ENCODE measurements at regions not wholly inside any gene's neighbourhood (a gene's known extent, or its start where the extent isn't known, plus 50 kb on each side); places are given as distances from the start of the nearest gene placed in this dataset.

DNA sequence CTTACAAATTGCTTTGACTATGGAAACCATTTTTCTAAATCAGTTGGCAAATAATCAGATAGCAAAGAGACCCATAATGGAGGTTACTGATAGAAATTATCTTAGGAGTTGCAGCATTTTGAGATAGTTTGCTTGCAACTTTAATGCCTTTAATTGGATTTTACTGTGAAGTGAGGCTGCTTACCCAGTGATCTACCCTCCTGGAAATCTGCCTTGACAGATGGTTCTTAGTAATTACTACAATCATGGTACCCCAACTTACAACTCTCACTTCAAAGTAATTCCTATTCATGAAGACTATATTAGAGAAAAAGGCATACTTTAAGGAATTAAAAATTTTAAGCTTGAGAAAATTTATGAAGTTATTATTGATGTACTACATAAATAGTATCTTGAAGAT lies 1288.6 kb upstream of the CDH2 start:
- no peaks in the 10 kb centered on the region for H3K9me3 Mint-ChIP-seq (ENCODE audit: unreplicated experiment)
- Histone ChIP-seq H3K4me3 (ENCODE audit: low read depth, low read length) (no peak overlapping the region), H3K36me3 (ENCODE audit: control insufficient read depth, insufficient read depth, low read length) (no peaks in the 10 kb centered on the region), H3K4me1 (no peaks in the 10 kb centered on the region), H3K27me3 (replicated peaks; ENCODE audit: control insufficient read depth, insufficient read depth, low read length) (no peaks in the 10 kb centered on the region), H3K9me3 (no peaks in the 10 kb centered on the region)
- no peaks in the 10 kb centered on the region for H3K27me3 Mint-ChIP-seq (ENCODE audit: insufficient read depth, unreplicated experiment)
- intact Hi-C loops (cut with micrococcal nuclease; ENCODE audit: unreplicated experiment) = no loop called here
- no peak overlapping the region for H3K27ac Mint-ChIP-seq (ENCODE audit: unreplicated experiment)
- H3K4me1 Mint-ChIP-seq (ENCODE audit: low read depth, unreplicated experiment) = no peaks in the 10 kb centered on the region
- no peak overlapping the region for H3K4me3 Mint-ChIP-seq (ENCODE audit: unreplicated experiment)
- ChIA-PET CTCF (no interaction called here), POLR2A (no interaction called here)
- no TSS peak for BruUV-seq (replicated peaks)
- TF ChIP-seq, protein P1, sequence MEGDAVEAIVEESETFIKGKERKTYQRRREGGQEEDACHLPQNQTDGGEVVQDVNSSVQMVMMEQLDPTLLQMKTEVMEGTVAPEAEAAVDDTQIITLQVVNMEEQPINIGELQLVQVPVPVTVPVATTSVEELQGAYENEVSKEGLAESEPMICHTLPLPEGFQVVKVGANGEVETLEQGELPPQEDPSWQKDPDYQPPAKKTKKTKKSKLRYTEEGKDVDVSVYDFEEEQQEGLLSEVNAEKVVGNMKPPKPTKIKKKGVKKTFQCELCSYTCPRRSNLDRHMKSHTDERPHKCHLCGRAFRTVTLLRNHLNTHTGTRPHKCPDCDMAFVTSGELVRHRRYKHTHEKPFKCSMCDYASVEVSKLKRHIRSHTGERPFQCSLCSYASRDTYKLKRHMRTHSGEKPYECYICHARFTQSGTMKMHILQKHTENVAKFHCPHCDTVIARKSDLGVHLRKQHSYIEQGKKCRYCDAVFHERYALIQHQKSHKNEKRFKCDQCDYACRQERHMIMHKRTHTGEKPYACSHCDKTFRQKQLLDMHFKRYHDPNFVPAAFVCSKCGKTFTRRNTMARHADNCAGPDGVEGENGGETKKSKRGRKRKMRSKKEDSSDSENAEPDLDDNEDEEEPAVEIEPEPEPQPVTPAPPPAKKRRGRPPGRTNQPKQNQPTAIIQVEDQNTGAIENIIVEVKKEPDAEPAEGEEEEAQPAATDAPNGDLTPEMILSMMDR (IDR thresholded peaks at IDR 0.05; ENCODE audit: insufficient read depth in 1 of 2, low read depth in 1 of 2, low read length in 1 of 2, severe bottlenecking in 1 of 2, unreplicated experiment in 1 of 2) = no peak
- H3K36me3 Mint-ChIP-seq (ENCODE audit: insufficient read depth, unreplicated experiment) = no peaks in the 10 kb centered on the region
- no peak for DNase-seq

DNA sequence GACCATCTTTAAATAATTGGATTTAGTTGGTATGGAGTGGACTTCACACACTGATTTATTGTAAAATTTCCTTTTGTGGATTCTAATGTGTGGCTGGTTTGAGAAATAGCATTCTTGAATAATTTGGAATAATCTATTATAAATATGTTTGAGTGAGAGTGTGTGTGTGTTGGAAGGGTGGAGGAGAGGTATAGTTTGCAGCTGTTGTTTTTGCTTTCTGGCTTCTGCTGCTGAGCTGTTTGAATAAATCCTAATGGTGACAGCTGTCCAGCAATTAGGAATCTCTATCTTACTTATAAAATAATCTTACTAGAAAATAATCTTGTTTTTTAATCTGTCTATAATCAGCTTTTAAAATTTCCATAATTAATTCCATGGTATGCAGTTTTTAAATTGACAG lies 1283.0 kb upstream of the CDH2 start:
- Mint-ChIP-seq H3K27me3 (ENCODE audit: insufficient read depth, unreplicated experiment) (no peaks in the 10 kb centered on the region), H3K4me1 (ENCODE audit: low read depth, unreplicated experiment) (no peaks in the 10 kb centered on the region), H3K9me3 (ENCODE audit: unreplicated experiment) (peaks cover 9% of the 10 kb centered on the region), H3K4me3 (ENCODE audit: unreplicated experiment) (no peak overlapping the region), H3K27ac (ENCODE audit: unreplicated experiment) (no peak overlapping the region), H3K36me3 (ENCODE audit: insufficient read depth, unreplicated experiment) (no peaks in the 10 kb centered on the region)
- POLR2A ChIA-PET = no interaction called here
- BruUV-seq (replicated peaks) = no TSS peak
- Histone ChIP-seq H3K4me1 (no peaks in the 10 kb centered on the region), H3K27me3 (replicated peaks; ENCODE audit: control insufficient read depth, insufficient read depth, low read length) (no peaks in the 10 kb centered on the region), H3K36me3 (ENCODE audit: control insufficient read depth, insufficient read depth, low read length) (no peaks in the 10 kb centered on the region), H3K4me3 (ENCODE audit: low read depth, low read length) (no peak overlapping the region), H3K9me3 (no peaks in the 10 kb centered on the region)
- intact Hi-C loops (cut with micrococcal nuclease; ENCODE audit: unreplicated experiment) = no loop called here
- no peak for DNase-seq
- TF ChIP-seq, protein P1 (IDR thresholded peaks at IDR 0.05; ENCODE audit: insufficient read depth in 1 of 2, low read depth in 1 of 2, low read length in 1 of 2, severe bottlenecking in 1 of 2, unreplicated experiment in 1 of 2) = no peak
- CTCF ChIA-PET = no interaction called here

GRCh38 chr18:29457316-29457889 lies 1280.5 kb upstream of the CDH2 start:
- Histone ChIP-seq H3K4me3 (ENCODE audit: low read depth, low read length) (no peak overlapping the region), H3K9me3 (no peaks in the 10 kb centered on the region), H3K27me3 (replicated peaks; ENCODE audit: control insufficient read depth, insufficient read depth, low read length) (no peaks in the 10 kb centered on the region), H3K36me3 (ENCODE audit: control insufficient read depth, insufficient read depth, low read length) (no peaks in the 10 kb centered on the region), H3K4me1 (no peaks in the 10 kb centered on the region)
- no peak overlapping the region for H3K4me3 Mint-ChIP-seq (ENCODE audit: unreplicated experiment)
- ChIA-PET POLR2A (no interaction called here), CTCF (interaction anchor here (0.6 kb wide), 1 partner anchor 45 kb away, joined by 4 read pairs; no protein-coding TSS in a partner anchor)
- no peak overlapping the region for H3K27ac Mint-ChIP-seq (ENCODE audit: unreplicated experiment)
- no peaks in the 10 kb centered on the region for H3K27me3 Mint-ChIP-seq (ENCODE audit: insufficient read depth, unreplicated experiment)
- peaks cover 9% of the 10 kb centered on the region for H3K9me3 Mint-ChIP-seq (ENCODE audit: unreplicated experiment)
- no peaks in the 10 kb centered on the region for H3K36me3 Mint-ChIP-seq (ENCODE audit: insufficient read depth, unreplicated experiment)
- no peak for DNase-seq
- intact Hi-C loops (cut with micrococcal nuclease; ENCODE audit: unreplicated experiment) = no loop called here
- no TSS peak for BruUV-seq (replicated peaks)
- no peaks in the 10 kb centered on the region for H3K4me1 Mint-ChIP-seq (ENCODE audit: low read depth, unreplicated experiment)
- TF ChIP-seq, protein P1 (IDR thresholded peaks at IDR 0.05; ENCODE audit: insufficient read depth in 1 of 2, low read depth in 1 of 2, low read length in 1 of 2, severe bottlenecking in 1 of 2, unreplicated experiment in 1 of 2) = no peak
